GM19452 (cell line): ENCODE measurements at regions not wholly inside any gene's neighbourhood (a gene's known extent, or its start where the extent isn't known, plus 50 kb on each side); places are given as distances from the start of the nearest gene placed in this dataset.
"Not testable (repeated sequence)": the region's sequence is repeated elsewhere in the genome, so short reads cannot be mapped to it uniquely, and the experiment has no call there.

ENCODE experiments used
- ATAC-seq: cut with Tn5 transposase; IDR thresholded peaks from one replicate; pipeline ENCODE4 v1.9.1; 2021; ENCODE audit not compliant: unreplicated experiment

- ATAC-seq = no peak
Measured at GRCh38 chr5:174612686-174613085, 111.7 kb upstream of the MSX2 start.

- no peak for ATAC-seq
Measured at GRCh38 chr5:174614500-174615135, 109.8 kb upstream of the MSX2 start.

- no peak for ATAC-seq
Measured at GRCh38 chr5:174616036-174616435, 108.3 kb upstream of the MSX2 start.

GRCh38 chr5:174617285-174617684 is 107.1 kb upstream of the MSX2 start:
- ATAC-seq = no peak

GRCh38 chr5:174617910-174618309 is 106.5 kb upstream of the MSX2 start:
- ATAC-seq = no peak

- ATAC-seq = no peak
Measured at GRCh38 chr5:174618589-174618988, 105.8 kb upstream of the MSX2 start.

- no peak for ATAC-seq
Measured at GRCh38 chr5:174622067-174622466, 102.3 kb upstream of the MSX2 start.

- ATAC-seq = no peak
Measured at GRCh38 chr5:174623018-174623417, 101.4 kb upstream of the MSX2 start.

- ATAC-seq = no peak
Measured at GRCh38 chr5:174623433-174624019, 100.9 kb upstream of the MSX2 start.

- ATAC-seq = no peak
Measured at GRCh38 chr5:174624733-174625522, 99.5 kb upstream of the MSX2 start.

GRCh38 chr5:174625591-174626350 is 98.6 kb upstream of the MSX2 start:
- no peak for ATAC-seq

GRCh38 chr5:174626369-174626920 is 97.9 kb upstream of the MSX2 start:
- ATAC-seq = no peak

- no peak for ATAC-seq
Measured at GRCh38 chr5:174636094-174636493, 88.3 kb upstream of the MSX2 start.

GRCh38 chr5:174642816-174643405 is 81.5 kb upstream of the MSX2 start:
- ATAC-seq = no peak

GRCh38 chr5:174644436-174644835 is 79.9 kb upstream of the MSX2 start:
- ATAC-seq = no peak

- ATAC-seq = no peak
Measured at GRCh38 chr5:174644923-174645322, 79.5 kb upstream of the MSX2 start.

- no peak for ATAC-seq
Measured at GRCh38 chr5:174645677-174646076, 78.7 kb upstream of the MSX2 start.

- not testable (repeated sequence) for ATAC-seq
Measured at GRCh38 chr5:174648618-174649017, 75.8 kb upstream of the MSX2 start.

GRCh38 chr5:174649391-174649790 is 75.0 kb upstream of the MSX2 start:
- ATAC-seq = no peak

- ATAC-seq = no peak
Measured at GRCh38 chr5:174654442-174654841, 69.9 kb upstream of the MSX2 start.

GRCh38 chr5:174655351-174655750 is 69.0 kb upstream of the MSX2 start:
- ATAC-seq = no peak
